ENCODE measurements at regions not wholly inside any gene's neighbourhood (a gene's known extent, or its start where the extent isn't known, plus 50 kb on each side); places are given as distances from the start of the nearest gene placed in this dataset.

DNA sequence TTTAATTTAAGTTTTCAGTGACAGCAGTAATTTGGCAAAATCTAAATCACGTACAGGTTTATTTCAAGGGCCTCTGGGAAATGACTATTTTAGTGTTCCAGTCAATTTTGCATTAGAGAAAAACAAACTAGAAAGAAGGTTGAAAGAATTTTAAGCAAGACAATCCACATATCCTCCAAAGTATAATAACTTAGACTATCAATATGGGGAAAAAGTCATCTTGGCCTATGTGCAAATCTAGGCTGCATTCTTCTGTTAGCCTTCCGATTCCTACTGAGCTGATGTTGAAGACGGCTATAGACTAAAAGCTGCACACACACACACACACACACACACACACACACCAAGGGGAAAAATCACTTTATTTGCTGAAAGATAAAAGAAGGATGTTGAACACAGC lies 81.3 kb downstream of the SLITRK6 start:
- TF ChIP-seq, protein P1, sequence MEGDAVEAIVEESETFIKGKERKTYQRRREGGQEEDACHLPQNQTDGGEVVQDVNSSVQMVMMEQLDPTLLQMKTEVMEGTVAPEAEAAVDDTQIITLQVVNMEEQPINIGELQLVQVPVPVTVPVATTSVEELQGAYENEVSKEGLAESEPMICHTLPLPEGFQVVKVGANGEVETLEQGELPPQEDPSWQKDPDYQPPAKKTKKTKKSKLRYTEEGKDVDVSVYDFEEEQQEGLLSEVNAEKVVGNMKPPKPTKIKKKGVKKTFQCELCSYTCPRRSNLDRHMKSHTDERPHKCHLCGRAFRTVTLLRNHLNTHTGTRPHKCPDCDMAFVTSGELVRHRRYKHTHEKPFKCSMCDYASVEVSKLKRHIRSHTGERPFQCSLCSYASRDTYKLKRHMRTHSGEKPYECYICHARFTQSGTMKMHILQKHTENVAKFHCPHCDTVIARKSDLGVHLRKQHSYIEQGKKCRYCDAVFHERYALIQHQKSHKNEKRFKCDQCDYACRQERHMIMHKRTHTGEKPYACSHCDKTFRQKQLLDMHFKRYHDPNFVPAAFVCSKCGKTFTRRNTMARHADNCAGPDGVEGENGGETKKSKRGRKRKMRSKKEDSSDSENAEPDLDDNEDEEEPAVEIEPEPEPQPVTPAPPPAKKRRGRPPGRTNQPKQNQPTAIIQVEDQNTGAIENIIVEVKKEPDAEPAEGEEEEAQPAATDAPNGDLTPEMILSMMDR (conservative IDR thresholded peaks at IDR 0.05 in 1 of 2, IDR thresholded peaks at IDR 0.05 in 1 of 2; ENCODE audit: low read depth in 1 of 2, low read length in 2 of 2) = no peak
- no peak for TF ChIP-seq EZH2 (IDR thresholded peaks at IDR 0.05; ENCODE audit: low read length, missing control alignments)
